Muscle layer of colon (tissue), 2 donors: ENCODE measurements at regions not wholly inside any gene's neighbourhood (a gene's known extent, or its start where the extent isn't known, plus 50 kb on each side); places are given as distances from the start of the nearest gene placed in this dataset.

Experiments
- H3K27ac ChIP-seq: one replicate; pipeline ENCODE4 v1.7.0; 2013; ENCODE audit warnings: low read depth, mild to moderate bottlenecking, low read length, moderate library complexity
- H3K27me3 ChIP-seq, 2 donors: one replicate each; pipeline ENCODE4 v1.7.0; 2013; ENCODE audit warnings: low read length in 2 of 2, mild to moderate bottlenecking in 2 of 2; ENCODE audit not compliant: insufficient read depth in 2 of 2, control insufficient read depth in 1 of 2
- H3K36me3 ChIP-seq: one replicate; pipeline ENCODE4 v1.7.0; 2013; ENCODE audit warnings: mild to moderate bottlenecking, low read length; ENCODE audit not compliant: insufficient read depth
- H3K4me1 ChIP-seq: one replicate; pipeline ENCODE4 v1.7.0; 2013; ENCODE audit warnings: mild to moderate bottlenecking, low read length; ENCODE audit not compliant: insufficient read depth
- H3K4me3 ChIP-seq, 2 donors: one replicate each; pipeline ENCODE4 v1.7.0; 2013; ENCODE audit warnings: low read length in 2 of 2, low read depth in 1 of 2, mild to moderate bottlenecking in 1 of 2, moderate library complexity in 1 of 2
- H3K9ac ChIP-seq: one replicate; pipeline ENCODE4 v1.7.0; 2013; ENCODE audit warnings: low read length
- H3K9me3 ChIP-seq: one replicate; pipeline ENCODE4 v1.7.0; 2013; ENCODE audit warnings: mild to moderate bottlenecking, low read length
- donor health status: abdominal sarcoma.
- donor health status: Adenocarcinoma of cecum.

DNA sequence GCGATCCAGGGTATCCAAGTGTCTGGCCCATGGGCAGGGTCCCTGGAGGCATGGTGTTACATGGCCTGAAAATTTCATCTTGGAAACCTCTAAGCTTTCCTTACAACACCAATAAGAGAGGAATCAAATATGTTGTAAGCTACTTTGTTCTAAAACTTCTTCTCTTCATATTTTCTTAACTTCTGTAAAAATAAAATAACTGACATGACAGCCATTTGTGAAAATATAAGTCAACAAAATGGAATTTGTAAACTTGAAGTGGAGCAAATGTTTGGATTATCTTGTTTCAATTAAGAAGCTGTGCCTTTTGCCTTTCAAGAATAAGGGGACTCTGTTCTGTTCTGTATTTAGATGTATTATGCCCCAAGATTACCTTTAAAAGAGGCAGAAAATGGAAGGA lies 319.7 kb downstream of the LPIN1 start:
- no peak overlapping the region for H3K4me3 ChIP-seq
- H3K9me3 ChIP-seq: no peaks in the 10 kb centered on the region
- H3K36me3 ChIP-seq: no peaks in the 10 kb centered on the region
- no peaks in the 10 kb centered on the region for H3K27me3 ChIP-seq
- H3K27ac ChIP-seq: no peak overlapping the region
- peaks cover 11% of the 10 kb centered on the region for H3K4me1 ChIP-seq
- no peak overlapping the region for H3K9ac ChIP-seq

DNA sequence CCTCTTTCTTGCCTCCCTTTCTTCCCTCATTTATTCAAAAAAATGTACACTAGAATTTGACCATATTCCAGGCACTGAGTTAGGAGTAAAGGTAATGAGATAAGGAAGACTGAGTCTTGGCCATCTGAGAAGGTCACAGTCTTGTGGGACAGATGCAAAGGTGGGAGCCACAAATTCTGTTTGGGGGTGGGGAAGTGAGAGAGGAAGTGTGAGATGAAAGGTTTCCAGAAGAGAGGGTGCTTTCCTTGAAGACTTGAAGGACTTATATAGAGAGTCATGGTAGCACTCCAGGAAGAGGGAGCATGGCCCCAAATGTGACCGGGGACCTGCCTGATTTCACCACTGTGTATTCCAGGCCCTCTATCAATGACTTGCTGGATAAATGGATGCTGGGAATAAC lies 320.6 kb downstream of the LPIN1 start:
- Histone ChIP-seq H3K4me3 (no peak overlapping the region), H3K27ac (no peak overlapping the region), H3K27me3 (no peaks in the 10 kb centered on the region), H3K36me3 (no peaks in the 10 kb centered on the region), H3K9me3 (no peaks in the 10 kb centered on the region), H3K9ac (no peak overlapping the region), H3K4me1 (peaks cover 11% of the 10 kb centered on the region)

- no peaks in the 10 kb centered on the region for H3K9me3 ChIP-seq
- H3K4me1 ChIP-seq: peaks cover 11% of the 10 kb centered on the region
- H3K27me3 ChIP-seq: no peaks in the 10 kb centered on the region
- no peak overlapping the region for H3K9ac ChIP-seq
- no peak overlapping the region for H3K27ac ChIP-seq
- no peaks in the 10 kb centered on the region for H3K36me3 ChIP-seq
- no peak overlapping the region for H3K4me3 ChIP-seq
Observed at GRCh38 chr2:12068796-12069538, 322.5 kb downstream of the LPIN1 start.

GRCh38 chr2:12070153-12070552 lies 323.7 kb downstream of the LPIN1 start:
- Histone ChIP-seq H3K36me3 (no peaks in the 10 kb centered on the region), H3K9me3 (no peaks in the 10 kb centered on the region), H3K27ac (no peak overlapping the region), H3K4me1 (peaks cover 11% of the 10 kb centered on the region), H3K4me3 (no peak overlapping the region), H3K9ac (no peak overlapping the region), H3K27me3 (no peaks in the 10 kb centered on the region)

DNA sequence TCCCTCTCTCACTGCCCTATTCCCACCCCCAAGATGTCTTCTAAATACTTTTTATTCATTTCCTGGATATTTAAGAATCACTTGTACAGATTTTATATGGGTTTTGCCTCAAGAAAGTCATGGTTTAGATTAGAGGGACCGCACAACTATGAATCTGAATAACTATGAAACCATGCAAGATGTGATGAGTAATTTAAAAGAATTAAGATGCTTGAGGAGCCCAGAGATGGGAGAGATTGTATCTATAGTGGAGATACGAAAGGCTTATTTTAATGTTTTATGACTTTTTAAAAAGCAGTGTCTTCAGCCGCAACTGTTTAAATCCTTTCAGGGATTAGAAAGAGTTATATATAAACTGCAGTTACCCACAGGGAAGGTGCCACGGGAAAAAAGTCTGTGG lies 324.1 kb downstream of the LPIN1 start:
- no peaks in the 10 kb centered on the region for H3K36me3 ChIP-seq

GRCh38 chr2:12071318-12071717 lies 324.9 kb downstream of the LPIN1 start:
- H3K4me1 ChIP-seq: peaks cover 11% of the 10 kb centered on the region
- no peaks in the 10 kb centered on the region for H3K9me3 ChIP-seq
- H3K27ac ChIP-seq: no peak overlapping the region

More for the DNA sequence above, 324.1 kb downstream of the LPIN1 start:
- no peak overlapping the region for H3K9ac ChIP-seq
- H3K4me3 ChIP-seq: no peak overlapping the region
- H3K9me3 ChIP-seq: no peaks in the 10 kb centered on the region
- H3K4me1 ChIP-seq: peaks cover 11% of the 10 kb centered on the region
- H3K27me3 ChIP-seq: no peaks in the 10 kb centered on the region
- no peak overlapping the region for H3K27ac ChIP-seq

DNA sequence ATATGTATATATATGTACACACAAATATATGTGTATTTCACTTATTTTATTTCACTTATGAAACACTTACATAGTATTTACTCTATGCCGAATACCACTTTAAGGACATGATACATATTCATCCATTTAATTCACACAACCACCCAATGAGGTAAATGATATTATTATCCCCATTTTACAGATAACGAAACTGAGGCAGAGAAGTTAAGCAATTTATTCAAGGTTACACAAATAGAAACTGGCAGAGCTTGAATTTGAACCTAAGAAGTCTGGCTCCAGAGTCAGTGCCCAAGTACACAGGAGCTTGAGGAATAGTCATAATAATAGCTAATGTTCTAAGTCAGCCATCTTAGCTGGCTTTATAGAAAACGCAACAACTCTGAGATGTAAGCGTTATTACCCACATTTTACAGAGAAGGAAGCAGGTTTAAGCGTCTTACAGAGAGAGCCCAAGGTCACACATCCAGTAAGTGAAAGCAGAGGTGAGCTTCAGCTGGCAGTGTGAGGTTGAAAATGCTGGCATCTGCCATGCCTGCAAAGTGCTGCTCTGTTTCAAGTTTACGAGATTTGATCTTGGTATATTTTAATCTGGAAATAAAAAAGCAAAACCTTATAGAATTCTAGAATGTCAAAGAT lies 326.9 kb downstream of the LPIN1 start:
- H3K4me1 ChIP-seq: peaks cover 6% of the 10 kb centered on the region
- no peaks in the 10 kb centered on the region for H3K36me3 ChIP-seq
- no peaks in the 10 kb centered on the region for H3K9me3 ChIP-seq
- no peak overlapping the region for H3K27ac ChIP-seq
- no peaks in the 10 kb centered on the region for H3K27me3 ChIP-seq
- no peak overlapping the region for H3K9ac ChIP-seq
- H3K4me3 ChIP-seq: no peak overlapping the region

More at GRCh38 chr2:12071318-12071717, 324.9 kb downstream of the LPIN1 start:
- H3K27me3 ChIP-seq: no peaks in the 10 kb centered on the region
- no peak overlapping the region for H3K4me3 ChIP-seq
- H3K9ac ChIP-seq: no peak overlapping the region
- no peaks in the 10 kb centered on the region for H3K36me3 ChIP-seq

GRCh38 chr2:12074126-12074844 lies 327.9 kb downstream of the LPIN1 start:
- H3K4me1 ChIP-seq: no peaks in the 10 kb centered on the region
- no peak overlapping the region for H3K9ac ChIP-seq
- H3K36me3 ChIP-seq: no peaks in the 10 kb centered on the region
- H3K9me3 ChIP-seq: no peaks in the 10 kb centered on the region
- no peak overlapping the region for H3K27ac ChIP-seq
- no peaks in the 10 kb centered on the region for H3K27me3 ChIP-seq
- H3K4me3 ChIP-seq: no peak overlapping the region

DNA sequence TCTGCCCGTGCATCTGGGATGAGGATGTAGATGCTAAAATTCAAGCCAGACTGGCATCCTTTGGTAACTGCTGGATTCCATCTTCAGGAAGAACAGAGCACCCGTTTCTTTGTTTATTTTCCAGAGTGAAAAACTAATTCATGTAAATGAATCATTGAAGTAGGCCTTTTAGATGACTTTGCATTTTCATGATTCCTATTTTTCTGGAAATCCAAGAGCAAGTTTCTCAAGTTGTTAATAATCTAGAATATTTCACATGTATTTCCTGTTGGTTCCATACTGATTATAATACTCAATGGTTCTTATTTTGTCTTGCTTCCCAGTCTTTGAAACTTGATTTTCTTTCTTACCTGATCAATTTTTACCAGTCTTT lies 328.4 kb downstream of the LPIN1 start:
- no peaks in the 10 kb centered on the region for H3K4me1 ChIP-seq
- H3K9ac ChIP-seq: no peak overlapping the region
- H3K36me3 ChIP-seq: no peaks in the 10 kb centered on the region
- no peak overlapping the region for H3K4me3 ChIP-seq
- H3K9me3 ChIP-seq: no peaks in the 10 kb centered on the region
- no peaks in the 10 kb centered on the region for H3K27me3 ChIP-seq
- H3K27ac ChIP-seq: no peak overlapping the region

DNA sequence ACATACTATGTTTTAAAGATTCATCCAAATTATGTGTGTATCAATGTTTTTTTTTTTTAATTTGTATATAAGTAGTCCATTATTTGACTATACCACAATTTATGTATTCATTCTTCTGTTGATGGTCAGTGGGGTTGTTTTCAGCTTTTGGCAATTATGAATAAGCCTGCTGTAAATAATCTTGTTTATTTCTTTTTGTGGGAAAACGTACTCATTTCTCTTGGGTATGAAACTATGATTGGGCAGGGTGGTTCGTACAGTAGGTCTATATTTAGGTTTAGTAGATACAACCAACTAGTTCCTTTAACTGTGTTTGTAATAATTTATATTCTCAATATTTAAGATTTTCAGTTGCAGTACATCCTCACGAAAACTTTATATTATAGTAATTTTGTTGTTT lies 329.2 kb downstream of the LPIN1 start:
- H3K9ac ChIP-seq: no peak overlapping the region
- no peaks in the 10 kb centered on the region for H3K9me3 ChIP-seq
- H3K4me1 ChIP-seq: no peaks in the 10 kb centered on the region
- no peak overlapping the region for H3K4me3 ChIP-seq
- H3K27ac ChIP-seq: no peak overlapping the region
- no peaks in the 10 kb centered on the region for H3K36me3 ChIP-seq
- H3K27me3 ChIP-seq: no peaks in the 10 kb centered on the region

- H3K9ac ChIP-seq: no peak overlapping the region
- no peaks in the 10 kb centered on the region for H3K36me3 ChIP-seq
- no peak overlapping the region for H3K4me3 ChIP-seq
- no peak overlapping the region for H3K27ac ChIP-seq
- H3K4me1 ChIP-seq: no peaks in the 10 kb centered on the region
- no peaks in the 10 kb centered on the region for H3K27me3 ChIP-seq
- no peaks in the 10 kb centered on the region for H3K9me3 ChIP-seq
Observed at GRCh38 chr2:12076810-12077209, 330.4 kb downstream of the LPIN1 start.
